Adipocyte (in vitro differentiated cells): ENCODE measurements at regions not wholly inside any gene's neighbourhood (a gene's known extent, or its start where the extent isn't known, plus 50 kb on each side); places are given as distances from the start of the nearest gene placed in this dataset.
"Not testable (repeated sequence)": the region's sequence is repeated elsewhere in the genome, so short reads cannot be mapped to it uniquely, and the experiment has no call there.

Source experiments
- DNase-seq: peaks from one replicate; pipeline ENCODE4 v3.0.0-alpha.2; 2015; ENCODE audit warnings: low read depth
- H3K27me3 ChIP-seq: replicated peaks from 2 replicates; pipeline ENCODE4 v1.7.0; 2013; ENCODE audit warnings: mild to moderate bottlenecking, low read length, moderate library complexity; ENCODE audit not compliant: control insufficient read depth, insufficient read depth
- H3K36me3 ChIP-seq: 2 replicates; pipeline ENCODE4 v1.7.0; 2013; ENCODE audit warnings: low read length, mild to moderate bottlenecking, moderate library complexity; ENCODE audit not compliant: control insufficient read depth, insufficient read depth, severe bottlenecking
- H3K4me1 ChIP-seq: 2 replicates; pipeline ENCODE4 v1.7.0; 2013; ENCODE audit warnings: mild to moderate bottlenecking, low read length, moderate library complexity; ENCODE audit not compliant: control insufficient read depth, insufficient read depth
- H3K4me3 ChIP-seq: 2 replicates; pipeline ENCODE4 v1.7.0; 2013; ENCODE audit warnings: mild to moderate bottlenecking, low read length, moderate library complexity
- H3K9ac ChIP-seq: 2 replicates; pipeline ENCODE4 v1.7.0; 2013; ENCODE audit warnings: mild to moderate bottlenecking, low read length, moderate library complexity
- H3K9me3 ChIP-seq: 2 replicates; pipeline ENCODE4 v1.7.0; 2013; ENCODE audit warnings: mild to moderate bottlenecking, low read length, moderate library complexity; ENCODE audit not compliant: control insufficient read depth

DNA sequence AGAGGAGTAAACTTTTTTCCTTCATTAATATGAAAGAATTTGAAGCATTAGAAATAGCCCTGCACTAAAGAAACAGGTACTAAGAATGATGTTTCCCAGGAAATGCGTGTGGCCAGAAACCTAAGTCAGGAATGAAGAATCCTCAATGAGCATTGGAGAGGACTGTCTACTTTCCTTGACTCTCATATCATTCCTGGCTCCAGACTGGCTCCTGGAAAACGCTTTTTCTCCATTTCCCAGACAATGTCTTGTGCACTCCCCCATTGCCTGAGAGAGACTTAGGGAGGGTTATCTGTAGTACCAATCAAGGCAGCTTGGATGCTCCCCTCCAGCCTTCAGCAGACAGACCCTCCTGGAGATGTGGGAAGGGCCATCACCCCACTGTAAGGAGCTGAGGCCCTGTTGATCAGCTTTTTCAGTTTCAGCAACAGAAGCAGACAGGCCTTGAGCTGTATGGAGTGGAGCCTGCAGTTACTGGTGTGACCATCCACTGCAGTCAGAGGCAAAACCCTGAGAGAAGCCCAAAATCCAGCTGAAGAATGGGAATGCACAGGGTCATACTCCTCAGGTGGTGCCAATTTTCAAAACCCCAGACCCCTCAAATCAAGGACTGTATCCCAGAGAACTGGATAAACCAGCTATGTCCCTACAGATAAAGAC is 127.3 kb upstream of the NT5E start:
- H3K9me3 ChIP-seq: peaks cover 13% of the 10 kb centered on the region
- no peak overlapping the region for H3K4me3 ChIP-seq
- no peak for DNase-seq
- H3K36me3 ChIP-seq: no peaks in the 10 kb centered on the region
- no peaks in the 10 kb centered on the region for H3K27me3 ChIP-seq
- H3K4me1 ChIP-seq: no peaks in the 10 kb centered on the region
- no peak overlapping the region for H3K9ac ChIP-seq

DNA sequence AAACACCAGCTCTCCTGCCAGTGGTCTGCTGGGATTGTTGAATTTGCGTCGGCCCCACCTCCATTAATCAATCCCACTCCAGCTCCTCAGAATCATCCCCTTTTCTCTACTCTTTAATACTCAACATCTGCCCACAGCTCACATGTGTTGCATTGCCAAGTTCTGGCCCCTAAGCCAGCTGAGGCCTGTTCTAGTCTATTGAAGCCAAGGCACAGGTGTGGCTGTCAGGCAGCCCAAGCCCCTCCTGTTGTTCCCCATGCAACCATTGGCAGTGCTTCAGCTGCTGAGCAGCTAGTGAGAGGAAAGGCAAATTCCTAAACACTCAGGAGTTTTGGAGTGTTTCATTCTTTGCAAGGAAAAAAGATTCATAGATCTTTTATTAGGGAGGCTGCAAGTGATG is 128.0 kb upstream of the NT5E start:
- peaks cover 13% of the 10 kb centered on the region for H3K9me3 ChIP-seq
- H3K36me3 ChIP-seq: no peaks in the 10 kb centered on the region
- no peak for DNase-seq
- no peaks in the 10 kb centered on the region for H3K27me3 ChIP-seq
- H3K4me3 ChIP-seq: no peak overlapping the region
- no peaks in the 10 kb centered on the region for H3K4me1 ChIP-seq
- no peak overlapping the region for H3K9ac ChIP-seq

DNA sequence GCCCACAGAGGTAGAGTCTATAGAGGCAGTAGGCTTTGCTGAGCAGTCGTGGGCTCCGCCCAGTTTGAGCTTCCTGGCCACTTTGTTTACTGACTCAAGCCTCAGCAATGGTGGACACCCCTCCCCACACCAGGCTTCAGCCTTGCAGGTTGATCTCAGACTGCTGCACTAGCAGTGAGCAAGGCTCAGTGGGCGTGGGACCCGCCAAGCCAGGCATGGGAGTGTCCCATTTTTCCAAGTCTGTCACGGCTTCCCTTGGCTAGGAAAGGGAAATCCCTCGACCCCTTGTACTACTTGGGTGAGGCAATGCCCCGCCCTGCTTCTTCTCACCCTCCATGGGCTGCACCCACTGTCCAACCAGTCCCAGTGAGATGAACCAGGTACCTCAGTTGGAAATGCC is 135.3 kb upstream of the NT5E start:
- Histone ChIP-seq H3K27me3 (no peaks in the 10 kb centered on the region), H3K4me1 (no peaks in the 10 kb centered on the region), H3K4me3 (no peak overlapping the region), H3K9ac (no peak overlapping the region), H3K36me3 (no peaks in the 10 kb centered on the region), H3K9me3 (peaks cover 29% of the 10 kb centered on the region)
- DNase-seq: no peak

DNA sequence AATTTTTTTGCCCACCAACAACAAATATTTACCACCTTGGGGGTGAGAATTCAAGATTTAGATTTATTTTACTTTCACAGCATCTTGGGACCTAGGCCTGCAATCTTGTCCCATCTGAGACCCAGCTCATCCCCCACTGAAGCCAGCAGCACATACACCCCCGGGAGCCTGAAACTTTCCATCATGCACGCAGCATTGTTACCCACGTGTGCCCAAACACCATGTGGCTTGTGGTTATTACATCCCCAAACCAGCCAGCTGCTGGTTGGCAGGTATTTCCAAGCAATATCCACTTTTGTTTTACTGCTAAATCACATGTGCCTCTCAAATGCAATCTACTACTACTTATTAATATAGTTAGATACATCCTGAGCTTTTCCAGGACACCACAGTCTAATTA is 149.3 kb upstream of the NT5E start:
- Histone ChIP-seq H3K4me1 (no peaks in the 10 kb centered on the region), H3K27me3 (no peaks in the 10 kb centered on the region)

DNA sequence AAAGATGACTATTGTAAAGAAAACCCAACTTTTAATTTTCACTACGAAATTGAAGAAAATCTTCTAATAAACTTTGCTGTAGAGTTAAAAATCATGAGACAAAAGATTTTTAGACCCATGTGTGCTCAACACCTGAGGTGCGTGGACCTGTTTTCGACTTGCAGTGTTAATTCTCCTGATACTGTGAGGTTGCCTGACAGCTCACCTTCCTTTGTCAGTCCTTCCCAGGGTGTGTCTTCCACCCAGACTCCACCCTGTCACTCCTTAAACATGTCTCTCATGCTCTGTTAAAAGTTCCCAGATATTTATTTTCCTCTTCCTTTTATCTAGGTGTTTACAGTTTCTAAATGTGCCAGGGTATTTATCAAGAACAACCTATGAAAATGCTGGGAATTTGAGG is 151.3 kb upstream of the NT5E start:
- Histone ChIP-seq H3K4me1 (no peaks in the 10 kb centered on the region), H3K9me3 (no peaks in the 10 kb centered on the region), H3K4me3 (no peak overlapping the region), H3K9ac (no peak overlapping the region), H3K27me3 (no peaks in the 10 kb centered on the region), H3K36me3 (no peaks in the 10 kb centered on the region)
- DNase-seq: no peak

More for the DNA sequence above, 149.3 kb upstream of the NT5E start:
- H3K36me3 ChIP-seq: no peaks in the 10 kb centered on the region
- no peak overlapping the region for H3K9ac ChIP-seq
- DNase-seq: no peak
- H3K4me3 ChIP-seq: no peak overlapping the region
- H3K9me3 ChIP-seq: no peaks in the 10 kb centered on the region

DNA sequence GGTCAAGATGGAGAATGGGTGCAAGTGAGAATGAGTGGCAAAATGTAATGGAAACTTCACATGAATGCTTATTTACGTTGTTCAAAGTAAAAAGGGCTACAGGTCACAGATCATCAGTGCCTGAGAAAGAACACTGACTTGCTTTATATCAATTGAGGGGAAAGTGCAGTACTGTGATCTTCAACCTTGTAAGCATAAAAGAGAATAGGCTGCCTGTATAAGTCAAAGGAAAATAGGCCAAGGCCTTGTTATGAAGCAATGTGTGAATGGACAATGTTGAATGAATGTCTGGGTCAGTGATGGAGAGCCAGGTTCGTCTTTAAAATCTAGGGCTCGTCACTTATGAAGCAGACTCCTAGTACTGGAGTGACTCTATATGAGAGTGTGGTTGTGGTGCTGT is 158.6 kb upstream of the NT5E start:
- no peaks in the 10 kb centered on the region for H3K9me3 ChIP-seq
- H3K4me1 ChIP-seq: no peaks in the 10 kb centered on the region
- H3K9ac ChIP-seq: no peak overlapping the region
- DNase-seq: no peak
- peaks cover 4% of the 10 kb centered on the region for H3K27me3 ChIP-seq
- H3K4me3 ChIP-seq: no peak overlapping the region
- no peaks in the 10 kb centered on the region for H3K36me3 ChIP-seq

DNA sequence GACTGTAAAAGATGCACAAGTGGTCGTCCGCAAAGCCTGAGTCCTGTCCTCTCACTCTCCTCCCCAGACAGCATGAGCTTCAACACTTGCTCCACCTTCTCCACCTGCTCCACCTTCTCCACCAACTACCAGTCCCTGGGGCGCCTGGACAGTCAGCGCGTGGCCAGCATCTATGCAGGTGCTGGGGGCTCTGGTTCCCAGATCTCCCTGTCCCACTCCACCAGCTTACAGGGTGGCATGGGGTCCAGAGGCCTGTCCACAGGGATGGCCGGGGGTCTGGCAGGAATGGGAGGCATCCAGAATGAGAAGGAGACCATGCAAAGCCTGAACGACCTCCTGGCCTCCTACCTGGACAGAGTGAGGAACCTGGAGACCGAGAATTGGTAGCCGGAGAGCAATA is 162.2 kb upstream of the NT5E start:
- Histone ChIP-seq H3K4me1 (no peaks in the 10 kb centered on the region), H3K9me3 (no peaks in the 10 kb centered on the region), H3K27me3 (peaks cover 4% of the 10 kb centered on the region), H3K4me3 (no peak overlapping the region), H3K9ac (no peak overlapping the region), H3K36me3 (no peaks in the 10 kb centered on the region)
- DNase-seq: no peak

DNA sequence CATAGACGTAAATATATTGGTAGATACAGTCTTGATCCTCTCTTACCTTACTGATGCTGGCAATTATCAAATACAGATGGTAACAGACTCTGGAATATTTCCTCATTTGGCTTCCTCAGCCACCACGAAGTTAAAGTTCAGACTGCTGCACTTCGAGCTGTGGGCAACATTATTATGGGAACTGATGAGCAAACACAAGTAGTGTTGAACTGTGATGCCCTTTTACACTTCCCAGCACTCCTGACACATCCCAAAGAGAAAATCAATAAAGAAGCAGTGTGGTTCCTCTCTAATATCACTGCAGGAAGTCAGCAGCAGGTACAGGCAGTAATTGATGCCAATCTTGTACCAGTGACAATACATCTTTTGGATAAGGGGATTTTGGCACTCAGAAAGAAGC is 162.7 kb upstream of the NT5E start:
- no peak overlapping the region for H3K4me3 ChIP-seq
- no peaks in the 10 kb centered on the region for H3K9me3 ChIP-seq
- no peaks in the 10 kb centered on the region for H3K36me3 ChIP-seq
- H3K27me3 ChIP-seq: peaks cover 4% of the 10 kb centered on the region
- no peak overlapping the region for H3K9ac ChIP-seq
- H3K4me1 ChIP-seq: no peaks in the 10 kb centered on the region
- DNase-seq: no peak

DNA sequence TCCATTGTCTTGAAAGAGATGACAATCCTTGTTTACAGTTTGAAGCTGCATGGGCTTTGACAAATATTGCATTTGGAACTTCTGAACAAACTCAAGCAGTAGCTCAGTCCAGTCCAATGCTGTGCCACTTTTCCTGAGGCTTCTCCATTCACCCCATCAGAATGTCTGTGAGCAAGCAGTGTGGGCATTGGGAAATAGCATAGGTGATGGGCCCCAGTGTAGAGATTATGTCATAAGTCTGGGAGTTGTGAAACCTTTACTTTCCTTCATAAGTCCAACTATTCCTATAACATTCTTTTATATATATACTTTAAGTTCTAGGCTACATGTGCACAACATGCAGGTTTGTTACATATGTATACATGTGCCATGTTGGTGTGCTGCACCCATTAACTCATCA is 163.4 kb upstream of the NT5E start:
- H3K36me3 ChIP-seq, DNase-seq, H3K9me3 ChIP-seq, H3K27me3 ChIP-seq, H3K4me3 ChIP-seq, H3K9ac ChIP-seq, H3K4me1 ChIP-seq: not testable (repeated sequence)

DNA sequence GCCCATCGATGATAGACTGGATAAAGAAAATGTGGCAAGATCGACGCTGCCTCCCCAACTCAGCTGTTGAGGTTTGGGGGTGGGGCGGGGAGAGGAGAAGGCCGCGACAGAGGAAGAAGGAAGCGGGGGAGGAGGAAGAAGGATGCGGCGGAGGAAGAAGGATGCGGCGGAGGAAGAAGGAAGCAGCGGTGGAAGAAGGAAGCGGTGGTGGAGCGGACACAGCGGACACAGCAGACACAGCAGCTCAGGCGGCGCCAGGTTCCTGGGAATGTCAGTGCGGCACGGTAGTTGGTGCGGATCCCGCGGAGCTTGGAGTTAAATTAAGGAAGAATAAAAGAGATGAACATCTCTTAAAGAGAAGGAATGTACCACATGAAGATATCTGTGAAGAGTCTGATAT is 163.9 kb upstream of the NT5E start:
- no peaks in the 10 kb centered on the region for H3K36me3 ChIP-seq
- peaks cover 4% of the 10 kb centered on the region for H3K27me3 ChIP-seq
- DNase-seq: no peak
- no peak overlapping the region for H3K9ac ChIP-seq
- H3K9me3 ChIP-seq: no peaks in the 10 kb centered on the region
- H3K4me1 ChIP-seq: no peaks in the 10 kb centered on the region
- H3K4me3 ChIP-seq: no peak overlapping the region

DNA sequence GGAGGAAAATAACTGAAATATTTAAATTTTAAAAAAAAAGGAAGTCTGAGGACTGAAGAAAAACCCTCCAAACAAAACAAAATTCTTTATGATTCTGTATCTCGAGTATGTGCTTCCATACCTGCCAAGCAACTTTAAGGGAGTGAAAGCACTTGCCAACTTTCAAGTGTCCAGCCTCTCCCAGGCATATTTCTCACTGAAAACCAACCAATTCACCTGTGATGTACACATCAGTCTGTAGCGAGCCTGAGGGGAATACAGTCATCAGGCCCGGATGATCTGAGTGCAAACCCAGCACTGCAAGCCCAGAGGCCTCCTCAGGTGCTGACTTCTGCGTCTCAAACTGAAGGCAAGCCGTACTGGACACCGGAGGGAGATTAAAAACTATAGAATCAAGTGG is 164.8 kb upstream of the NT5E start:
- Histone ChIP-seq H3K36me3 (no peaks in the 10 kb centered on the region), H3K4me3 (no peak overlapping the region), H3K27me3 (peaks cover 4% of the 10 kb centered on the region), H3K9ac (no peak overlapping the region), H3K9me3 (no peaks in the 10 kb centered on the region), H3K4me1 (no peaks in the 10 kb centered on the region)
- DNase-seq: no peak

DNA sequence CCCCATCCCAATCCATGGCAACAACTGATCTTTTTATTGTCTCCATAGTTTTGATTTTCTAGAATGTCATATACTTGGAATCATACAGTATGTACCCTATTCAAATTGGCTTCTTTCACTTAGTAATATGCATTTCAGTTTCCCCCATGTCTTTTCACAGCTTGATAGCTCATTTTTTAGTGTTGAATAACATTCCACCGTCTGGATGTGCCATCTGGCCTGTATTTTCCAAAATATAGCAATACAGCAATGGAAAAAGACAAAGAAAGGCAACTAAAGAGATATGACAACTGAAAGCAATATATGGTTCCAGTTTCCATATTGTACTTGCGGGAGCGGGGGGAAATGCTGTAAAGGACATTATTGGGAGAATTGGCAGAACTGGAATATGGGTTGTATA is 166.4 kb upstream of the NT5E start:
- no peak overlapping the region for H3K4me3 ChIP-seq
- no peak for DNase-seq
- H3K36me3 ChIP-seq: no peaks in the 10 kb centered on the region
- H3K9me3 ChIP-seq: no peaks in the 10 kb centered on the region
- H3K9ac ChIP-seq: no peak overlapping the region
- peaks cover 4% of the 10 kb centered on the region for H3K27me3 ChIP-seq
- H3K4me1 ChIP-seq: peaks cover 6% of the 10 kb centered on the region
